Upper lobe of right lung (tissue), 1 donor: ENCODE measurements at regions not wholly inside any gene's neighbourhood (a gene's known extent, or its start where the extent isn't known, plus 50 kb on each side); places are given as distances from the start of the nearest gene placed in this dataset.

Experiments used
- ATAC-seq: fragments of 200-7000 bp; cut with Tn5 transposase; one replicate; pipeline ENCODE4 v1.9.1; 2020; ENCODE audit warnings: mild to moderate bottlenecking, moderate library complexity
- DNase-seq: peaks from one replicate; pipeline ENCODE4 v3.0.0-alpha.2; 2020
- H3K27ac ChIP-seq: fragments of 200-600 bp; one replicate; pipeline ENCODE4 v1.8.0; 2022
- H3K27me3 ChIP-seq: fragments of 200-600 bp; one replicate; pipeline ENCODE4 v1.8.0; 2022; ENCODE audit warnings: mild to moderate bottlenecking
- H3K36me3 ChIP-seq: fragments of 200-600 bp; one replicate; pipeline ENCODE4 v1.8.0; 2022
- H3K4me1 ChIP-seq: fragments of 200-600 bp; one replicate; pipeline ENCODE4 v1.8.0; 2022
- H3K4me3 ChIP-seq: fragments of 200-600 bp; one replicate; pipeline ENCODE4 v1.8.0; 2022; ENCODE audit warnings: mild to moderate bottlenecking
- H3K9me3 ChIP-seq: fragments of 200-600 bp; one replicate; pipeline ENCODE4 v1.8.0; 2022
- CTCF ChIP-seq: fragments of 200-600 bp; IDR thresholded peaks from one replicate; pipeline ENCODE4 v1.8.0; 2022; ENCODE audit warnings: antibody characterized with exemption
- intact Hi-C: fragments of 100-400 bp; cut with DNase I; formaldehyde crosslinking; loops from one replicate; pipeline ENCODE4 v1.11.0; 2022
- donor health status: DM: no; HTN: yes; CAD: no; lungs with severe emphysema.

GRCh38 chr2:60298006-60298696 lies 255.3 kb downstream of the BCL11A start:
- Histone ChIP-seq H3K4me3 (no peak overlapping the region), H3K36me3 (no peaks in the 10 kb centered on the region), H3K27ac (no peak overlapping the region), H3K9me3 (no peaks in the 10 kb centered on the region), H3K4me1 (peaks cover under 1% of the 10 kb centered on the region), H3K27me3 (no peaks in the 10 kb centered on the region)
- no peak for DNase-seq
- TF ChIP-seq CTCF = no peak
- intact Hi-C loops = no loop called here
- no peak for ATAC-seq

GRCh38 chr2:60297296-60298005 lies 256.0 kb downstream of the BCL11A start:
- peak; percentile 34 for ATAC-seq

GRCh38 chr2:60296219-60296955 lies 257.1 kb downstream of the BCL11A start:
- intact Hi-C loops = no loop called here
- ATAC-seq (no peak), DNase-seq (no peak)
- no peak overlapping the region for H3K4me3 ChIP-seq
- H3K9me3 ChIP-seq = no peaks in the 10 kb centered on the region
- H3K27ac ChIP-seq = no peak overlapping the region
- no peaks in the 10 kb centered on the region for H3K36me3 ChIP-seq
- H3K4me1 ChIP-seq = no peaks in the 10 kb centered on the region
- no peak for TF ChIP-seq CTCF
- no peaks in the 10 kb centered on the region for H3K27me3 ChIP-seq

More at GRCh38 chr2:60297296-60298005, 256.0 kb downstream of the BCL11A start:
- TF ChIP-seq CTCF = no peak
- intact Hi-C loops = no loop called here
- Histone ChIP-seq H3K4me3 (no peak overlapping the region), H3K27me3 (no peaks in the 10 kb centered on the region), H3K4me1 (no peaks in the 10 kb centered on the region), H3K36me3 (no peaks in the 10 kb centered on the region), H3K27ac (no peak overlapping the region), H3K9me3 (no peaks in the 10 kb centered on the region)
- no peak for DNase-seq

GRCh38 chr2:60295636-60295962 lies 257.9 kb downstream of the BCL11A start:
- Histone ChIP-seq H3K9me3 (no peaks in the 10 kb centered on the region), H3K4me1 (no peaks in the 10 kb centered on the region), H3K4me3 (no peak overlapping the region), H3K36me3 (no peaks in the 10 kb centered on the region), H3K27ac (no peak overlapping the region), H3K27me3 (no peaks in the 10 kb centered on the region)
- intact Hi-C loops = no loop called here
- no peak for TF ChIP-seq CTCF
- no peak for DNase-seq
- no peak for ATAC-seq

GRCh38 chr2:60294901-60295635 lies 258.4 kb downstream of the BCL11A start:
- H3K36me3 ChIP-seq = no peaks in the 10 kb centered on the region
- ATAC-seq (peak; percentile 36), DNase-seq (no peak)
- no peaks in the 10 kb centered on the region for H3K27me3 ChIP-seq
- intact Hi-C loops = no loop called here
- no peaks in the 10 kb centered on the region for H3K9me3 ChIP-seq
- TF ChIP-seq CTCF = no peak
- H3K4me1 ChIP-seq = no peaks in the 10 kb centered on the region
- H3K4me3 ChIP-seq = no peak overlapping the region
- H3K27ac ChIP-seq = no peak overlapping the region
